ENCODE measurements at regions not wholly inside any gene's neighbourhood (a gene's known extent, or its start where the extent isn't known, plus 50 kb on each side); places are given as distances from the start of the nearest gene placed in this dataset.

DNA sequence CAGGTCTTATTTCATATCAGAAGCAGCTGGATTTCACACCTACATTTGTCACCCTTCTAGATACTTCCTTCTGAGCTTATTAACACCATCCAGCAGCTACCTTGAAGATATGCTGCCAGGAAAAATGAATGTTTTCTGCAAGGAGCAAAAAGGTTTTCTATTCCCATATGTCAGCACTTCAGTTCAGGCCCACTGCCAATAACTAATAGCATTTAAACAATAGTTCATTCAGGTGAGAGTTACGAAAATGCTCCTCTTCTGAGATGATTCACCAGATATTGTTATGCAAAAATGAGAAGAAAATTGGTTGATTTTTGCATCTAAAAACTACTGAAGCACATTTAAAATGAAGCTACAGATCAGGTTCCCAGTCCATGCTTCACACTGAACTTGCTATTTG lies 56.4 kb upstream of the ISL1 start:
- TF ChIP-seq, protein P1, sequence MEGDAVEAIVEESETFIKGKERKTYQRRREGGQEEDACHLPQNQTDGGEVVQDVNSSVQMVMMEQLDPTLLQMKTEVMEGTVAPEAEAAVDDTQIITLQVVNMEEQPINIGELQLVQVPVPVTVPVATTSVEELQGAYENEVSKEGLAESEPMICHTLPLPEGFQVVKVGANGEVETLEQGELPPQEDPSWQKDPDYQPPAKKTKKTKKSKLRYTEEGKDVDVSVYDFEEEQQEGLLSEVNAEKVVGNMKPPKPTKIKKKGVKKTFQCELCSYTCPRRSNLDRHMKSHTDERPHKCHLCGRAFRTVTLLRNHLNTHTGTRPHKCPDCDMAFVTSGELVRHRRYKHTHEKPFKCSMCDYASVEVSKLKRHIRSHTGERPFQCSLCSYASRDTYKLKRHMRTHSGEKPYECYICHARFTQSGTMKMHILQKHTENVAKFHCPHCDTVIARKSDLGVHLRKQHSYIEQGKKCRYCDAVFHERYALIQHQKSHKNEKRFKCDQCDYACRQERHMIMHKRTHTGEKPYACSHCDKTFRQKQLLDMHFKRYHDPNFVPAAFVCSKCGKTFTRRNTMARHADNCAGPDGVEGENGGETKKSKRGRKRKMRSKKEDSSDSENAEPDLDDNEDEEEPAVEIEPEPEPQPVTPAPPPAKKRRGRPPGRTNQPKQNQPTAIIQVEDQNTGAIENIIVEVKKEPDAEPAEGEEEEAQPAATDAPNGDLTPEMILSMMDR (IDR thresholded peaks at IDR 0.05): no peak
- TF ChIP-seq POLR2A (IDR thresholded peaks at IDR 0.05): no peak
